GM23248 (cell line): ENCODE measurements at regions not wholly inside any gene's neighbourhood (a gene's known extent, or its start where the extent isn't known, plus 50 kb on each side); places are given as distances from the start of the nearest gene placed in this dataset.

Experiments
- DNase-seq: peaks from one replicate; pipeline ENCODE4 v3.0.0-alpha.2; 2015
- H2AFZ ChIP-seq: fragments of 200-600 bp; sonication (generic); 2 replicates; pipeline ENCODE4 v1.6.1; 2016; ENCODE audit warnings: antibody characterized with exemption
- H3F3A ChIP-seq: fragments of 200-600 bp; sonication (generic); 2 replicates; pipeline ENCODE4 v1.6.1; 2016; ENCODE audit warnings: mild to moderate bottlenecking, antibody characterized with exemption, mixed run types; ENCODE audit not compliant: insufficient read depth
- H3K27ac ChIP-seq: fragments of 200-600 bp; sonication (generic); 2 replicates; pipeline ENCODE4 v1.5.1; 2016; ENCODE audit warnings: mild to moderate bottlenecking
- H3K27me3 ChIP-seq: fragments of 200-600 bp; sonication (generic); replicated peaks from 2 replicates; pipeline ENCODE4 v1.6.1; 2016; ENCODE audit warnings: mild to moderate bottlenecking; ENCODE audit not compliant: insufficient read depth
- H3K36me3 ChIP-seq: fragments of 200-600 bp; sonication (generic); 2 replicates; pipeline ENCODE4 v1.6.1; 2016; ENCODE audit warnings: low read depth, mild to moderate bottlenecking
- H3K4me1 ChIP-seq: fragments of 200-600 bp; sonication (generic); 2 replicates; pipeline ENCODE4 v1.6.1; 2016; ENCODE audit warnings: mild to moderate bottlenecking; ENCODE audit not compliant: insufficient read depth
- H3K4me2 ChIP-seq: fragments of 200-600 bp; sonication (generic); one replicate; pipeline ENCODE4 v1.6.1; 2016; ENCODE audit warnings: mild to moderate bottlenecking; ENCODE audit not compliant: unreplicated experiment
- H3K4me3 ChIP-seq: fragments of 200-600 bp; sonication (generic); 2 replicates; pipeline ENCODE4 v1.5.1; 2016; ENCODE audit warnings: mild to moderate bottlenecking
- H3K79me2 ChIP-seq: fragments of 200-600 bp; sonication (generic); 2 replicates; pipeline ENCODE4 v1.6.1; 2016; ENCODE audit warnings: mild to moderate bottlenecking; ENCODE audit not compliant: insufficient read depth
- H3K9ac ChIP-seq: fragments of 200-600 bp; sonication (generic); 2 replicates; pipeline ENCODE4 v1.6.1; 2016; ENCODE audit warnings: mild to moderate bottlenecking
- H3K9me2 ChIP-seq: fragments of 200-600 bp; sonication (generic); 2 replicates; pipeline ENCODE4 v1.6.1; 2016; ENCODE audit warnings: mixed run types, mild to moderate bottlenecking, moderate library complexity; ENCODE audit not compliant: insufficient read depth
- H3K9me3 ChIP-seq: fragments of 200-600 bp; sonication (generic); one replicate; pipeline ENCODE4 v1.6.1; 2017; ENCODE audit warnings: low read depth
- H4K20me1 ChIP-seq: fragments of 200-600 bp; sonication (generic); 2 replicates; pipeline ENCODE4 v1.6.0; 2016; ENCODE audit not compliant: insufficient read depth
- EZH2 ChIP-seq: fragments of 200-600 bp; sonication (generic); IDR thresholded peaks from 2 replicates; pipeline ENCODE4 v1.6.1; 2018; ENCODE audit warnings: antibody characterized with exemption, mild to moderate bottlenecking; ENCODE audit not compliant: insufficient read depth, poor library complexity, severe bottlenecking
- EZH2phosphoT487 ChIP-seq: fragments of 200-600 bp; sonication (generic); IDR thresholded peaks from 2 replicates; pipeline ENCODE4 v1.6.1; 2018; ENCODE audit warnings: antibody characterized with exemption, moderate library complexity, mild to moderate bottlenecking, low read depth; ENCODE audit not compliant: insufficient read depth
- WGBS, 2 experiments: methylation state at CpG; one replicate each; pipeline ENCODE4 v1.1.6; 2015 to 2017; ENCODE audit warnings: low lambda C conversion rate in 2 of 2, low coverage in 1 of 2; ENCODE audit errors: missing lambda C conversion rate in 2 of 2; 5-methylcytosine and 5-hydroxymethylcytosine counted together
- in situ Hi-C: fragments of 300-500 bp; cut with MboI; formaldehyde crosslinking; loops from 2 replicates; pipeline ENCODE4 v1.15.0; 2020

- no peaks in the 10 kb centered on the region for H4K20me1 ChIP-seq
- DNase-seq, result peak; percentile 44
- peak overlapping the region; percentile 70; the same call in 1 of the 2 replicates for H3K27ac ChIP-seq
- no peaks in the 10 kb centered on the region for H3K9me2 ChIP-seq
- peaks cover 29% of the 10 kb centered on the region for H3F3A ChIP-seq
- peaks cover 27% of the 10 kb centered on the region for H3K4me1 ChIP-seq
- in situ Hi-C loops, result no loop called here
- H3K79me2 ChIP-seq, result no peaks in the 10 kb centered on the region
- no peaks in the 10 kb centered on the region for H3K36me3 ChIP-seq
- H3K9me3 ChIP-seq, result no peaks in the 10 kb centered on the region
- no peak overlapping the region for H3K4me2 ChIP-seq
- TF ChIP-seq EZH2, result no peak
- no peak for TF ChIP-seq EZH2phosphoT487
- no peak overlapping the region for H3K9ac ChIP-seq
- H3K4me3 ChIP-seq, result no peak overlapping the region
- H2AFZ ChIP-seq, result no peak overlapping the region
- no peaks in the 10 kb centered on the region for H3K27me3 ChIP-seq
- 94 to 99% methylated on average over 7 of the region's 7 CpGs for WGBS, 2 experiments
Observed at GRCh38 chr11:19633276-19633675, 79.4 kb upstream of the NAV2 start.

- no peaks in the 10 kb centered on the region for H3K9me2 ChIP-seq
- WGBS, 2 experiments, result 2% methylated on average over 3 of the region's 3 CpGs
- peak overlapping the region; percentile 70 for H3K27ac ChIP-seq
- H3K9ac ChIP-seq, result peak overlapping the region; percentile 33
- H4K20me1 ChIP-seq, result no peaks in the 10 kb centered on the region
- H3K27me3 ChIP-seq, result no peaks in the 10 kb centered on the region
- H2AFZ ChIP-seq, result no peak overlapping the region
- H3K36me3 ChIP-seq, result no peaks in the 10 kb centered on the region
- H3F3A ChIP-seq, result peaks cover 35% of the 10 kb centered on the region
- in situ Hi-C loops, result no loop called here
- no peaks in the 10 kb centered on the region for H3K9me3 ChIP-seq
- peak overlapping the region; percentile 32 for H3K4me3 ChIP-seq
- H3K79me2 ChIP-seq, result no peaks in the 10 kb centered on the region
- TF ChIP-seq EZH2 (no peak), EZH2phosphoT487 (no peak)
- DNase-seq, result peak; percentile 50
- H3K4me2 ChIP-seq, result peak overlapping the region; percentile 73
- H3K4me1 ChIP-seq, result peaks cover 33% of the 10 kb centered on the region
Observed at GRCh38 chr11:19632499-19632834, 80.2 kb upstream of the NAV2 start.

DNA sequence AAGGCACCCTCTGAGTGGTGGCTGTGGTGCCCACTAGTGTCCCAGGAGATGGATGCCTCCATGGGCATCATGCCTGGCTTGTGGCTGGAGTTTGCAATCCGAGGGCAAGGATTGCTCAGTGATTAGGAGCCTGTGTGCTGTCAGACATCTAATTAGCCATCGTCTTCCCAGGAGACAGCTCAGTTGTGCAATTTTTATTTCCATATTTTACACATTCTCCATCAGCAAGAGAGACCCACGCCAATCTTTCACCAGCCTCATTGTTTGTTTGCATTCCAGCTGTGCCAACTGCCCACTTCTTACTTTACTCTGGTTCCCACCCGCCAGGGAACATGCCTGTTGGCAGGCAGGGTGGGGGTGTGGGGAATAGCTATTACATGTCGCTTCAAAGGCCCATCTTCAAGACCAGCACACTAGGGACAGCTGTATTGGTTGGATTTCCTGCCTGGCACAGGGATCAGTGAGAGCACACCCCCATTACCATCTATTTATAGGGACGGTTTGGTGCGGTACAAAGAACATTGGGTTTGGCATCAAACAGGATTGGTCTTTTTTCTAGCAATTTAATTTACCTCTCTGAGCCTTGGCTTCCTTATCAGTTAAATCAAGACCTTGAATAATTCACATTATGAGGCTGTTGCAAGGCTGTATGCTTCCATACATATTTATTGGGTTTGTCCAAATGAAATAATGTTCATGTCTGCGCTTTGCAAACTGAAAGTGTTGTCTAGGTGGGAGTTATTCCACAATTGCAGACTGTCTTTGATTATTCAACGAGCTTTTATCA lies 80.7 kb upstream of the NAV2 start:
- peak; percentile 75 for DNase-seq
- Histone ChIP-seq H3K9me2 (no peaks in the 10 kb centered on the region), H3F3A (peaks cover 39% of the 10 kb centered on the region), H3K27me3 (no peaks in the 10 kb centered on the region), H4K20me1 (no peaks in the 10 kb centered on the region), H3K9ac (peak overlapping the region; percentile 33), H2AFZ (no peak overlapping the region), H3K79me2 (no peaks in the 10 kb centered on the region), H3K27ac (peak overlapping the region; percentile 70), H3K36me3 (no peaks in the 10 kb centered on the region), H3K4me2 (peak overlapping the region; percentile 73), H3K4me1 (peaks cover 39% of the 10 kb centered on the region), H3K4me3 (peak overlapping the region; percentile 32), H3K9me3 (no peaks in the 10 kb centered on the region)
- 28 to 29% methylated on average over 9 of the region's 9 CpGs for WGBS, 2 experiments
- in situ Hi-C loops, result no loop called here
- TF ChIP-seq EZH2phosphoT487, result no peak
- no peak for TF ChIP-seq EZH2

DNA sequence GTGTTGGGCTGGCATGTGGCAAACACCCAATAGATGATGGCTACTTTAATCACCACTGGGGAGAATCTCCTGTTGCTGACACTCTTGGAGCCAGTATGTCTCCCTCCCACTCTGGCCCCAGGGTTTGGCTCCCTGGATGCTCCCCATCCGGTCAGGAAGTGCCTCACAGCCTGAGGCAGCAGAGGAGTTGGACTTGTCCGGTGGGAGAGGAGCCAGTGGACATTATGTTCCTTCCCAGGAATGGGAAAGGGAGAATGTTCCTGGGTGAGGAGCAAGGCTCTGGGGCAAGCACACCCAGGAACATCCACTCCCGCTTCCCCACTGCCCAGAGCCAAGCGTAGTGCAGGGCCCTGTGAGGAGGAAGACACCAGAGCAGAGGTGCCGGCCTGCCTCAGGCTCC lies 84.6 kb upstream of the NAV2 start:
- H3K9ac ChIP-seq, result peak overlapping the region; percentile 73
- H3K9me2 ChIP-seq, result no peaks in the 10 kb centered on the region
- peak overlapping the region; percentile 86 for H3K27ac ChIP-seq
- H3K4me3 ChIP-seq, result no peak overlapping the region
- H3K36me3 ChIP-seq, result no peaks in the 10 kb centered on the region
- WGBS, 2 experiments, result 4 to 7% methylated on average over 5 of the region's 5 CpGs
- no peak for TF ChIP-seq EZH2
- TF ChIP-seq EZH2phosphoT487, result no peak
- no peaks in the 10 kb centered on the region for H3K27me3 ChIP-seq
- no peaks in the 10 kb centered on the region for H3K9me3 ChIP-seq
- peaks cover 34% of the 10 kb centered on the region for H3F3A ChIP-seq
- H2AFZ ChIP-seq, result 0 out of 2 replicates have a peak overlapping the region, but pooled peaks have one; percentile 31
- H3K79me2 ChIP-seq, result no peaks in the 10 kb centered on the region
- peak overlapping the region; percentile 28 for H3K4me2 ChIP-seq
- no peaks in the 10 kb centered on the region for H4K20me1 ChIP-seq
- H3K4me1 ChIP-seq, result peaks cover 37% of the 10 kb centered on the region
- in situ Hi-C loops, result no loop called here
- peak; percentile 98 for DNase-seq
